ENCODE measurements at regions not wholly inside any gene's neighbourhood (a gene's known extent, or its start where the extent isn't known, plus 50 kb on each side); places are given as distances from the start of the nearest gene placed in this dataset.

DNA sequence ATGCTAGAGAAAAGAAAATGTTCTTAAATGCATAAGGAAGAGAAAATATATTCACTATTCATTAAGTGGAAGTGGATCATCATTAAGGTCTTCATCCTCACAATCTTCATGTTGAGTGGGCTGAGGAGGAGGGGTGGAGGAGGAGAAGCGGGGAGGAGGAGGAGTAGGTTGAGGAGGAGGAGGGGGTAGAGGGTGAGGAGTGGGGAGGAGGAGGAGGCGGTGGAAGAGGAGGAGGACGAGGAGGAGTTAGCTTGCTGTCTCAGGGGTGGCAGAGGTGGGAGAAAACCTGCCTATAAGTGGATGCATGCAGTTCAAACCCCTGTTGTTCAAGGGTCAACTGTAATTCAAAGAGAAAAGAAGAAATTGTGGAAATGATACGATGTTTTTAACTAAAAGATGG, 71.6 kb downstream of the MYEOV start:
- no peak for DNase-seq (ENCODE audit: low spot score)

DNA sequence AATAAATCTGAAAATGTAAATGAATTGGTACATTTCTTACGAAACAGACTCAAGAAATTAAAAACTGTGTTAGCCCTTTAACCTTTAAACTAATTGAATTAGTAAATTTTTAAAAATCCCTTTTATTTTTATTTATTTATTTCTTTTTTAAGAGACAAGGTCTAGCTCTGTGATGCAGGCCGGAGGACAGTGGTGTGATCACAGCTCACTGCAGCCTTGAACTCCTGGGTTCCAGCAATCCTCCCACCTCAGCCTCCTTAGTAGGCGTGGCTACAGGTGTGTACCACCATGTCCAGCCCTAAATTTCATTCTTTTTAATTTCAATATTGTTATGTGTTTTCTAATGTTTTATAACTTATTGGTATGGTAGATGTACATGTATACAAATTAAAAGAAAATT, 72.6 kb downstream of the MYEOV start:
- no peak for DNase-seq (ENCODE audit: low spot score)

DNA sequence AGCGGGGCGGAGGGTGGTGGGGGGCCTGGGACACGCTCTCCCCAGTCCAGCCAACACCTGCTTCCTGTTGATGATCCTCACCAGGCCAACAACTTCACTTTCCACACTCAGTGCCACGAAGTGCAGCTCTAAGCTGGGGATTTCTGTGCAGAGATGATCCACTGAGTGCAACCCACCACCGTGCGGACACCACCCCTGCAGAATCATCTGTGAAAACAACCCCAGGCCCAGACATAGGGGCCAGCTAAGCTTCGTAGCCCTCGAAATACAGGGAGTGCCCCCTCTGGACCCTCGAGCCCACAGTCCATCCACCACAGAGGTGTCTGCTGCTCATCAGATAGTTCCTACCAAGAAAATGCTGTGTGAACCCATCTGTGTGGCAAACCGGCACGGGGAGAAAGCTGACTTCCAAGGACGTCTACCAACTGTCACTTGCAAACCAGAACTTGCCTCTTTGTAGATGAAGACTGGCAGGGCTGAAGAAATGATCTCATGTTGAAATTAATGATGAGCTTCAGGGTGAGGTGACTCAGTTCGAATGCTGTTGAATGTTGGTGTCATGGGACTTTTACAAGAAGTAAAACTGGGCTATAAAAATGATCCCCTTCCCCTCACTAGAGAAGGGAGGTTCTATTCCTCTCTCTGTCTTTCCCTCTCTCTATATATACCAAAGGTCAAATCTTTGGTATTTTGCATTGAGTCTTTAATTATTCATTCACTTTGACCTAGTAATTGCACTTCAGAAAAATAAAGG, 73.4 kb downstream of the MYEOV start:
- DNase-seq (ENCODE audit: low spot score) = no peak

DNA sequence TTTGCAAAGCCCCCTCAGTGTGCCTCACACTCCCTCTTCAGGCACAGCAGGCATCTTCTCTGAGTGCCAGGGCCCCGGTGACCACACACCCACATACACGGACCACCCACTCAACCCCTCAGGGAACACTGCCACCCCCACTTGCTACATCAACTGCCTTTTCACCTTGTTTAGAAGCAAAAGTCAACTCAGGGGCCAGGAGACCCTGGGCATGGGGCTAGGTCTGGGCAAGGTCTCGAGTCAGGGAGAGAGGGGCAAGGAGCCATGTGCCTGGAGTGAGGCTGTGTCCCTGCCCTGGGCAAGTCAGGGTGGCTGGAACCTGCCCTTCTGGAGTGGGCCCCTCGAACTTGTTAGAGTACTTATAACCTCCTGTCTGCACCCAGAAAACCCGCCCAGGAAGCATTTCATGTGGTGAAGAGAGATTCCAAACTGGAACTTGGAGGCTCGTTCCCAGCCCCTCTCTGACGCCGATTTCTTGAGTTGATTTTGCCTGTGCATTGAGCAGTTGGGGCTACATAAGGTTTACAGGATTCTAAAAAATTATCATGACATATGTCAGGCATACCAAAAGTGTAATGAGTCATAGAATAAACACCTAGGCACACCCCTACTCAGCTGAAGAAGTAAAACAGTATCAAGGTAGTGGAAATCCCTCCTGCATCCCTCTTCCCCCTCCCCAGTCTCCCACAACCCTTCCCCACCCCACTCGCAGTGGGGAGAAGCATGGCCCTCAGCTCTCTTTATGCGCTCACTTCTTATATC, 74.3 kb downstream of the MYEOV start:
- DNase-seq (ENCODE audit: low spot score) = no peak

DNA sequence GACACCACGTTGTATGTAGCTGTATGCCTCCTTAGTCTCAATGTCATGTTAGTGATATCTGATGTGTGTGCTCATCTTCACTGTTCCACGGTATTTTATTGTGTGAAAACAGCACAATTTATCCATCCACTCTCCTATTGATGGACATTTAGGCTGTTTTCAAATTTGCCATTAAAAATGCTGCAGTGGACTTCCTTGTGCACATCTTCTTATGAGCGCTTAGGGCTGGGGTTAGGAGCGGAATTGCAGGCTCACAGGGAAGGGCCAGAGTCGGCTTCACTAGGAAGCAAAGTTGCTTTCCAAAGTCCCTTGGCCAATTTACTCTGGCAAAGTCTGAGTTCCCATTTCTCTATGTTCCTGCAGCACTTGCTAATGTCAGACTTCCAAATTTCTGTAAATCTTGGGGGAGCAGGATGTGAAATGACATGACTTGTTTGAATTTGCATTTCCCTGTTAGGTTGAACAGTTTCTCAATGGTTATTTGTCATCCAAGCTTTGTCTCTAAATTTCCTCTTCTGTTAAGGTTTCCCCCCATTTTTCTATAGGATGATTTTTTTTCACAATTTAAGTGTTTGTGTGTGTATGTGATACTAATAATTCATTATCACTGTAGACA, 75.4 kb downstream of the MYEOV start:
- DNase-seq (ENCODE audit: low spot score) = no peak

DNA sequence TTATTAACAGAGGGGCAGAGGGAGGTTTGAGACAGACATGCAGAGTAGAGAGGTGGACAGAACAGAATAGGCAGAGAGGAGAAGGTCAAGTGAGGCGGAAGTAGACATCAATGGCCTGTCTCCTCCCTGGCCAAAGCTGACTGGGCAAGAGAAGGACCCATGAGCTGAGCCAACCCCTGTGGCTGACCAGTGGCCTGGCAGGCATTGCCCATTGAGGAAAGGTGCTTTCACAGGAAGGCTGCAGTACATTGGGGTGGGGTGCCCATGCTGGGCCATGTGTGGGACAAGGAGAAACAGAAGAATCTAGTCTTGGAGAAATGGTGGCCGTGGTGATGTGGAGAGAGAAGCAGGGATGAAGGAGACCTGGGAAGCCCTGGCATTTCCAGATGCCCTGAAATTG, 76.0 kb downstream of the MYEOV start:
- DNase-seq (ENCODE audit: low spot score) = no peak

DNA sequence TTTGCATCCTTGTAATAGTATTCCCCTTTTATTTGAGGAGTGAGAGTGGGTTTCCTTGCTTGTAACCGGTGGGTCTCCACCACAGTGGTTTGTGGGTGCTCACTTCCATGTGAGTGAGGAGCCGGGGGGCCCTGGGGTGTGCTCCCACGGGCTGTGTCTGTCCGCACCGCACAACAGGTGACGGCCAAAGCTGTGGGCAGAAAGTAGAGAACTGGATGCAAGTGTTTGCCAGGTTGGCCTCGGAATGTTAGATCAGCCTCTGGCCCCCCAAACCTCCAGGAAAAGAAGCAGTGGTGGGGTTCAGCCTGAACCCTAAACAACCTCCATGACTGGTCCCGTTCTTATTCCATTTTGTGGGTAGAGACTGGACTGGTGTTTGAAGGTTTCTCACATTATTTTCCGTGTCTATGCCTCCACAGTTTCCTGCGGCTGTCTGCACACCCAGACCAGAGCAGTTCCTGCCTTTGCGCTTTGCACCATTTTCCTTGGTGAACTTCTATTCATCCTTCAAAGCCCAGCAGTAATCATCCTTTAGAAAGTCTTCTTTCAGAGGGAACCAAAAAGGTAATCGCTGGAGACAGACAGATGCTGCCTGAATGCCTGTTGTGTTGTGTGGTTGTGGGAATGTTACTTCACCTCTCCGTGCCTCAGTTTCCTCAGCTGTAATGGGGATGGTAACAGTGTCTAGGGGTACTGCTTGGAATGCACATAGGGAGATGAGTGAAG, 77.2 kb downstream of the MYEOV start:
- DNase-seq (ENCODE audit: low spot score) = no peak

DNA sequence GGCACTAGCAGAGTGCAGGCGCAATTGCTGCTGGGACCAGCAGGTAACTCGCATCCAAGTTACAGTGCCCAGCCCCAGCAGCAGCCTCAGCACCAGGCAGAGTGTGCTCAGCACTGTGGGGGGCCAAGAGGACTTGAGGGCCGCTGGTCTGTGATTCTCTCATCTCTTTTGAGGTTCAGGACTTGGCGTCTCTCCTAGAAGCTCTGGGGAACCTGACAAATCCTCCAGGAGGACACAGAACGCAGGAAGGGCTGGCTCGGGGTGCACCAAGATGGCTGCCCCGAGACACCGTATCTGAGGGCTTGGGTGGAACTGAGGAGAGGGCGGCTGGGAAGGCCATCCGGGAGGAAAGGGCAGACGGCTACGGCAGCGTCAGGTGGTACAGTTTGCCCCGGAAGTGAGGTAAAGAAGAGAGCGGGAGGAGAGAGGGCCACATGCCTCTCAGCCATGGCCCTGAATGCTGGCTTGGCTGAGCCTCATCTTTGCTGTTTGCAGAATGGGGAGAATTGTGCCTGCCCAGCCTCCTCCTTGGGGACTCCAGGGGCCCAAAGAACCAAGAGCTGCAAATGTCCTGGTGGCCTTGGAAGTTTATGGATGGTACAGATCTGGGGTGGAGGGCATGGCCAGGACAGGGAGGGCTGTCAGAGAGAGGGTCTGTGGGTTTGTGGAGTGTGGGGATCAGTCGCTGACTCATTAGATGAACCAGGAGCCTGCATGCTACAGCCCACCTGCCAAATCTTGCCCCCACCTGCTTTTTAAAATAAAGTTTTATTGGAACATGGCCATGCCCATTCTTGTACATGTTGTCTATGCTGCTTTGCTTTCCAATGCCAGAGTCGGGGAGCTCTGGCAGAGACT, 78.0 kb downstream of the MYEOV start:
- peak; percentile 4 for DNase-seq (ENCODE audit: low spot score)

DNA sequence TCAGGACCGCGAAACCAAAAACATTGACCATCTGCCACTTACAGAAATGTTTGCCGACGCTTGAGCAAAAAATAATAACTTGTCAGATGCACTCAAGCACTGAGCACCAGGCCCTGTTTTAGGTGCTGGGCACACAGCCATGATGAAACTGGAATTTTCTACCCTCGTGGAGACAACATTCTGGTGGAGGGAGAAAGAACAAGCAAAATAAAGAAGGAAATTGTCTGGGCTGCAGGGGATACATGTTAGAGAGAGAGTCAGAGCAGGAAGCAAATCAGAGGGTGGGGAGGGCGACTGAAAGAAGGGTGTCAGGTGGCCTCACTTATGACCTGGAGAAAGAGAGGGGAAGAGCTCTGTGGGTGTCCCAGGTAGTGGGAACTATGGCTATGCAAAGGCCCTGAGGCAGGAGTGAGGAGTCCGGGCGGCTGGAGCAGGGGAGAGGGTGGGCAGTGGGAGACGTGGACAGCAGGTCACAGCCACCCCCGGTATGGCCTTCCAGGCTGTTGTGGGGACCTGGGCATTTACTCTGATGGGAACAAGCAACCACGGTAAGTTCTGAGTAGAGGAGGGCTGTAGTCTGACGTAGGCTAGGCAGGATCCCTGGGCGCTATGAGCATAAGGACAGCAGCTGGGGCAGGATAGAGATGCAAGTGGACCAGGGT, 78.8 kb downstream of the MYEOV start:
- DNase-seq (ENCODE audit: low spot score) = no peak

DNA sequence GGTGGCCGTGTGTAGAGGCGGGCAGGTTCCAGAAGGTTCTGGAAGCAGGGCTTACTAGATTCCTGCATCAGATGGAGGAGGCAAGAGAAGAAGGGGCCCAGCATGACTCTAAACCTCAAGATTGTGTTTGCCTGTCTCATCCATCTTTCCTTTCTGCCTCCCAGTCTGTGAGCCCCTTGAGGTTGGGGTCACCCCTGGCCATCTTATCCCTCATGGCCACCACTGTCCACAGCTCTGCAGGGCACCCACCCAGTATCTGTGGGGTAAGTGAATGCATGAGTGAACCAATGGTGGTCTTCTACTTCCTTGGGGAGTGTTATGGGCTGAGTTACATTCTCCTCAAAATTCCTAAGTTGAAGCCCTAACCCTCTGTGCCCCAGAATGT, 79.3 kb downstream of the MYEOV start:
- no peak for DNase-seq (ENCODE audit: low spot score)

DNA sequence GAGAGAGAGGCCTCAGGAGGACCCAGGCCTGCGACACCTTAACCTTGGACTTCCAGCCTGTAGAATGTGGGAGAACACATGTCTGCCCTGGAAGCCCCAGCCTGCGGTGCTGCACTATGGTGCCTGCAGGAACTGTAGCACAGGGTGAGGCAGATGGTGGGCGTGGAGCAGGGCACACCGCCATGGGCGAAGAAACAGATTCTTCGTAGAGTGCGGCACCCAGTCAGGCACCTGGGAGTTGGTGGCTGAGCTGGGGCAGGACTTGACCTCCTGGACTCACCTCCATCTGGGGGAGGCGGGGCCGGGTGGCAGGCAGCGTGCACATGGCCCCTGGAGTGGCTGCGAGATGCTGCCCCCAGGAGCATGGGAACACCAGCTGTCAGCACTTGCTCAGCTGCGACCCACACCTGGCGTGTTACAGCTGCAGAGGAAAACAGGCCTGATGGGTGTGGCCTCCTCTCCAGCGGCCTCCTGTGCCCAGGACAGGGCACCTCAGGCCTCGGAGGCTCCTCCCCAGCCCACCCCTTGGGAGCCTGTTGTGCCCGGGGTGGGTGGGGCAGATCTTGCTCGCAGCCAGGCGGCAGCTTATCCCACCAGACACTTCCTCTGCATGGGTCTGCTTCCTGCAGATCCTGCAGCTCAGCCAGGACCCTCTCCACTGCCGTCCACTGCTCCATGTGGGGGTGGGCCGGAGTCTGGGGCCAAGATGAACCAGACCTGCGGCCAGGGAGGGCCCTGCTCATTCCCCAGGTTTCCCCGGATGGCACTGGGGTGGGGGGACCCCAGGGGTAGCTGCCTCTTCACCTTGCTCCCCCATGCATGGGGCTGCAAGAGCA, 80.4 kb downstream of the MYEOV start:
- DNase-seq (ENCODE audit: low spot score) = no peak

DNA sequence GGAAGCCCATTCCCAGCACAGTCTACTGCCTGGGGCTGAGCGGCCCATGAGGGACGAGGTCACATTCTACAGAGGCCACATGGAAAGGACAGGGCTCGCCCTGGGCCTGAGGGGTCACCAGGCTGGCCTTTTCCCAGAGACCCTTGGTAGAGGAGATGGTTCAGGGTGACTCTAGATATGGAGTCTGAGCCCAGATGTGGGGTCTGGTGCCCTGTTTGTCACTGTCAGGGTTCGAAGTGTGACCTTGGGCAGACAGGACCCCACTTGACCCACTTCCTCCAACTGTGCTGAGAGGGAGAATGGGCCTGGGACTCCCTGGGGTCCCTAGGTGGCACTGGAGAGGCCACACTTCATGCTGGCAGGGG, 81.0 kb downstream of the MYEOV start:
- no peak for DNase-seq (ENCODE audit: low spot score)

DNA sequence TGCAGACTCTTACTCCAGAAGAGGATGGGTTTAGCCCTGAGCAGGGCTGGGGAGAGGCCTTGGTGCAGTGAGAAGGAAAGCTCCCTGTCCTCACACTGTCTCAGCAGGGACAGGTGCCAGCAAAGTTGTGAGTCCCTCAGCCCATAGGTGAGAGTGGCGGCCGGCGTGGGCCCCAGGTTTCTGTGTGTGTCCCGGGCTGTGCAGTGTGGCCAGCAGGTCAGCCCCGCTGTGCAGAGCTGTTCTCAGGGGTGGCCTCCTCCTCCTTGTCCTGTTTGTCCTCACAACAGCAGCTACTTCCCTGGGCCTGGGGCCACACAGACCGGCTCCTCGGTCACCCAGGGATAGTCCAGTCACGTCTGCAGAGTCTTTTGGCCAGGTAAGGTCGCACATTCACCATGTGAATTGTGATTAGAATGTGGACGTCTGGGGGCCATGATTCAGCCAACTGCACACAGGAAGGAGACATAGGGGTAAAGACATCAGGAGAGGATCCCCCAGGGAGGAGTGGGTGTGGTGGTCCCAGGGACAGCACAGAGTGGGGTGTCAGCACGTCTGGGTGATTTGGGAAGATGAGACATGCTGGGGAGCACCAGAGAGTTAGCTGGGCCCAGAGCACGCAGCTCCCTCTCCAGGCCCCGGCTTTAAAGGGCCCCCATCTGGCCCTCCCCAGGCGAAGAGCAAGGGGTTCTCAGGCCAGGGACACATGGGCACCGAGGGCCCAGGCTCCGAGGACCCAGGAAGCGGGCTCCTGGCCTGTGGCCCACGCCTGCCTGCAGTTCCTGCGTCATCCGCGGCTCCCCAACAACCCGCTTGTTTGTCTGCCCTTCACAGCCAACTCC, 81.6 kb downstream of the MYEOV start:
- no peak for DNase-seq (ENCODE audit: low spot score)

DNA sequence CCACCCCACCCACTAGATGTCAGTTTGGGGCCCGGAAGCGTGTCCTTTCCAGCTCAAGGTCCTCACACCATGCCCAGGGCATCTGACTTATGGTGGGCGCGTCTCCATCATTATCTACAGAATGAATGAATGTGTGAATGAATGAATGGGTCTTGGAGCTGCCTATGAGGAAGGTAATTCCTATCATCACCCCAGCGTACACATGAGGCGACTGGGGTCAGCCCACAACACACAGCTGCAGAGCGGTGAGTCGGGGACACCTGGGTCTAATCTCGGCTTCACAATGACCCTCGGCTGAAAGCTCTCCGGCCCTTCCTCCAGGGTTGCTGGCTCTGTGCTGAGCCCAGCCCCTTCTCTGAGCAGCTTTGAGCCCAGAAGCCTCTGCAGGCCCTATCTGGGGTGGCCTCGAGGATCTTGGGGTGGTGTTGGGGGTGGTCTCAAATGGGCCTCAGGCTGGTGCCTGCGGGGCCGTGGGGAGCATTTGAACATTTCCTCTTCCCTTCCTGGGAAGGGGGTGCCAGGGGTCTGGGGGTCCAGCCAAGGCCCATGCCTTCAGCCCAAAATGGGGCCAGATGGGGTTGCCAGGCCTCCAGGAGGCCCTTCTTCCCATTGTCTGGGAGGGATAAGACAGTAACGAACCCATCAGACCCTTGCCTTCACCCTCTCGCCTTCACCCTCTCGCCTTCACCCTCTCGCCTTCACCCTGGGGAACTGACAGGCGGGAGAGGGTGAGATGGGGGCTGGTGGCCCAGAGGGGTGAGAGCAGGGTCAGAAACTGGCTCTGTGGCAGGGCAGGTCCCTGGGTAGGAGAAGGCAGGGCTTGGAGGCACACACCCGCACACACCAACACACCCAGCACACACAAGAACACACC, 82.4 kb downstream of the MYEOV start:
- DNase-seq (ENCODE audit: low spot score) = no peak

DNA sequence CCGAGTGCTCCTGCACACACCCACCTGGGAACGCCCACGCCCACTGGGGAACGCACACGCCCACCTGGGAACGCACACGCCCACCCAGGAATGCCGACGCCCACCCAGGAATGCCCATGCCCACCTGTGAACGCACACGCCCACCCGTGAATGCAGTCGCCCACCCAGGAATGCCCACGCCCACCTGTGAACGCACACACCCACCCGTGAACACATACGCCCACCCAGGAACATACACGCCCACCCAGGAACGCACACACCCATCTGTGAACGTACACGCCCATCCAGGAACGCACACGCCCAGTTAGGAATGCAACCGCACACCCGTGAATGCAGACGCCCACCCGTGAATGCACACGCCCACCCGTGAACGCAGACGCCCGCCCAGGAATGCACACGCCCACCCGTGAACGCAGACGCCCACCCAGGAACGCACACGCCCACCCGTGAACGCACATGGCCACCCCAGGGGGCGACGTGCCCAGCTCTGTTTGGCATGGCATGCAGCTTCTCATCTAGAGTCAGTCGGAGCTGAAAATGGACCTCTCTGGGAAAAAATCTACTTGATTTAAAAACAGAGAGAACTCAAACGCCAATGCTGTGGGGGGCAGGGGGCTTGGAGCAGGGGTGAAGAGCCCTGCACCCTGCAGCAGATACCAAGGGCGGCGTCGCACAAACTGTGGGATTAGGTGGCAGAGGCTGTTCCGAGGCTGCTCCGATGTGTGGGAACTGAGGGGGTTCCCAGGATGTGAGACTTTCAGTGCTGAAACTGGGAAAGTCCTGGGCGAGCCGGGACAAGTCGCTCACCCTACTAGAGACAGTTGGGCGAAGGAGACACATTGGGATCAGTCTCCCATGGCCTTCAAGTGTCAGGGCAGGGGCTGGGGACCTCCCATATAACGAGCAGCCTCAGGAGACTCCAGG, 83.3 kb downstream of the MYEOV start:
- no peak for DNase-seq (ENCODE audit: low spot score)

DNA sequence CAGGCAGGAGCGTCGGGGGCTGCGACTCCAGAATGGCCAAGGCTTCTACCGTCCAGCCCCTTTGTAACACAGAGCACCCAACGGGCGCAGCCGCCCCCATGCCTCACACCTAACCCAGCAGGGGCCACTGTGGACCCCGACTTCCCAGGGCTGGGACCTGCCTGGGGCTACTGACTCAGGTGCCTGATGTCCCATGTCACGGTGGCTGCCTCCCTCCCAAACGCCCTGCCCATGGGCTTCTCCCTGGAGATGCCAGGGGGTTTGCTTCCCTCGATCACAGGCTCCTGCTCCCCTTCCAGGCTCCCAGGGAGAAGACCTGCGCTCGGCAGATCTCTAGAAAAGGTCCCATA, 84.0 kb downstream of the MYEOV start:
- DNase-seq (ENCODE audit: low spot score) = no peak
